ENCODE measurements at regions not wholly inside any gene's neighbourhood (a gene's known extent, or its start where the extent isn't known, plus 50 kb on each side); places are given as distances from the start of the nearest gene placed in this dataset.

DNA sequence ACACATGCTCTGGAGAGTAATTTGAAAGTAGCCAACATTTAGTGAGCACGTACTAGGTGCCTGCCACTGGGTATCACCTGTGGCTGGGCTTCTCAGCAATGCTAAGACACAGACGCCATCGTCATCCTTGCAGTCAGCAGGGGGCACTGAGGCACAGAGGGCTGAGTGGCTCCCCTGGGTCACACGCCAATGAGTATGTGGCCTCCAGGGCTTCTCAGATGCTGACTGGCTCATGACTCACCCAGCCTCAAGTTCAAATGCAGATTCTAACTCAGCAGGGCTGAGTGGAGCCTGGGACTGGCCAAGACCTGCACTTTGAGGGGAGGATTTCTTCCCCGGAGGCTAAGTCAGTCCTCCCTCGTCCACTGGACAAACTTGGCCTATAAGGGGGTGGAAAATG, 115.1 kb upstream of the CACNA1A start:
- TF ChIP-seq CTCF (IDR thresholded peaks at IDR 0.05; ENCODE audit: control insufficient read depth, insufficient read depth, low read depth, low read length, missing control alignments), result peak; percentile 47
- DNase-seq (ENCODE audit: low read depth), result peak; percentile 80

GRCh38 chr19:13619203-13619632, 112.9 kb upstream of the CACNA1A start:
- DNase-seq (ENCODE audit: low read depth), result peak; percentile 27
- H3K4me3 ChIP-seq (ENCODE audit: control insufficient read depth, low read depth, low read length), result no peak overlapping the region
- TF ChIP-seq CTCF (IDR thresholded peaks at IDR 0.05; ENCODE audit: control insufficient read depth, insufficient read depth, low read depth, low read length, missing control alignments), result no peak

More for the DNA sequence above, 115.1 kb upstream of the CACNA1A start:
- H3K4me3 ChIP-seq (ENCODE audit: control insufficient read depth, low read depth, low read length), result no peak overlapping the region

- no peak for TF ChIP-seq CTCF (IDR thresholded peaks at IDR 0.05; ENCODE audit: control insufficient read depth, insufficient read depth, low read depth, low read length, missing control alignments)
- no peak overlapping the region for H3K4me3 ChIP-seq (ENCODE audit: control insufficient read depth, low read depth, low read length)
- no peak for DNase-seq (ENCODE audit: low read depth)
Observed at GRCh38 chr19:13615890-13616289, 109.6 kb upstream of the CACNA1A start.

DNA sequence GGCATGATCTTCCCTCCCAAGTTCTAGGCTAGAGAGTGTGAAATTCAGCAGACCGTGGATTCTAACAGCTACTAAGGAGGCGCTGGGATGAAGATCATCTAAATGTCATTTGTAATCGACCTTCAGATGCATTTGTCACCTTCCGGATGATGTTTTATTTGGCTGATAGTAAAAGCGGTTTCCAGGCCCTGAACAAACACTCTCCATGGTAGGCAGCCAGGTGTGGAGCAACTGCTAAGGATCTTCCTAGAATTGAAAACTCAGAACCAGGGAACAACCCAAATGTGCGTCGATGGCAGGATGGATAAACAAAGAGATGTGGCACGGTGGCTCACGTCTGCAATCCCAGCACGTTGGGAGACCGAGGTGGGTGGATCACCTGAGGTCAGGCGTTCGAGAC, 107.2 kb upstream of the CACNA1A start:
- no peak overlapping the region for H3K4me3 ChIP-seq (ENCODE audit: control insufficient read depth, low read depth, low read length)
- TF ChIP-seq CTCF (IDR thresholded peaks at IDR 0.05; ENCODE audit: control insufficient read depth, insufficient read depth, low read depth, low read length, missing control alignments), result no peak
- DNase-seq (ENCODE audit: low read depth), result no peak

GRCh38 chr19:13611596-13611995, 105.3 kb upstream of the CACNA1A start:
- DNase-seq (ENCODE audit: low read depth), result no peak
- no peak for TF ChIP-seq CTCF (IDR thresholded peaks at IDR 0.05; ENCODE audit: control insufficient read depth, insufficient read depth, low read depth, low read length, missing control alignments)
- no peak overlapping the region for H3K4me3 ChIP-seq (ENCODE audit: control insufficient read depth, low read depth, low read length)

DNA sequence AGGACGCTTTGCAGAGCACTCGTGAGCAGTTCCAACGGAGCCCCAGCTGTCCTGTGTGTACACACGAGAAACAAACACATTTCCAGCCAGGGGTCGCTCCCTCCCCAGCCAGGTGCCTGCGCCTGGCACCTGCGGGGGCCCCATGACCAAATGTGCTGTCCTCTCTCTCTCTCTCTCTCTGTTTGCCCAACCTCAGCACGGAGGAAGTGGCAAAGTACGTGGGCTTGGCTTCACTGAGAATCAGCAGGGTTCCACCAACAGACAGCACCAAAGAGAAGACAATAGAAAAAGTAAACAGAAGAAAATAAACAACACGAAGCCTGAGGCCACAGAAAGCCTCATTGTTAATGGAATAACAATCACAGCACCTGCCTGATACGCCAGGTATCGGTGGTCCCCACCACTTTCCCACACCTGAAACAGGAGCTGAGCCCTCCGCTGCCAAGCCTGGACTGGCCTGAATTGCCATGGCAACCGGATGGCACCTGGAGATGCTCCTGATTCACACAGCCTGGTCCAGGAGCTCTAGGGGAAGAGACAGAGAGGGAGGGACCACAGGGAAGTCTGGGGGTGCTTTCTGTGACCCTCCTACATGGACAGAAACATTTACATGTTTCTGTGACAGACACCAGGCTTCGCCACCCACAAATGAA, 103.9 kb upstream of the CACNA1A start:
- H3K4me3 ChIP-seq (ENCODE audit: control insufficient read depth, low read depth, low read length), result no peak overlapping the region
- TF ChIP-seq CTCF (IDR thresholded peaks at IDR 0.05; ENCODE audit: control insufficient read depth, insufficient read depth, low read depth, low read length, missing control alignments), result no peak
- DNase-seq (ENCODE audit: low read depth), result no peak
